ENCODE measurements at regions not wholly inside any gene's neighbourhood (a gene's known extent, or its start where the extent isn't known, plus 50 kb on each side); places are given as distances from the start of the nearest gene placed in this dataset.
"Not testable (repeated sequence)": the region's sequence is repeated elsewhere in the genome, so short reads cannot be mapped to it uniquely, and the experiment has no call there.

DNA sequence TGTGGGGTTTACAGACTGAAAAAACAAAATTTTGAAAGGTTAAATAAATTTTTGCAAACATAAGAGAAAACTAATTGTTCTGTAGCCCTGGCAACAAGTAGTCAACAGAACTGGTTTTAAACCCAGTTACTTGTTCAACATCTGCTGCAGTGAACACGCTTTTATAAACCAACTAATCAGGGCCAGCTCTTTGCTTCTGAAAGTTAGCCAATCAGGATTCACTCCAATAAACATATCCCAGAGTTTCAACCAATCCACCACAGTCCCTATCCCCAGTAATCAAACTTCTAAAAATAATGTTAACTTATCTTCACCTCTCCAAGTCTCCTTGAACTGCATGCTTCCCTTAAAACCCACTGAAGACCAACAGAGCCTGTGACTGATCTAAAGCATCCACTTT lies 306.6 kb downstream of the CTH start:
- H3K27me3 ChIP-seq, result no peaks in the 10 kb centered on the region
- no peaks in the 10 kb centered on the region for H3K9me3 ChIP-seq
- WGBS, 2 donors, result 69 to 70% methylated on average over 1 of the region's 1 CpG
- no peak overlapping the region for H3K27ac ChIP-seq
- no peak for TF ChIP-seq POLR2A (IDR thresholded peaks at IDR 0.05)
- TF ChIP-seq, protein P1, sequence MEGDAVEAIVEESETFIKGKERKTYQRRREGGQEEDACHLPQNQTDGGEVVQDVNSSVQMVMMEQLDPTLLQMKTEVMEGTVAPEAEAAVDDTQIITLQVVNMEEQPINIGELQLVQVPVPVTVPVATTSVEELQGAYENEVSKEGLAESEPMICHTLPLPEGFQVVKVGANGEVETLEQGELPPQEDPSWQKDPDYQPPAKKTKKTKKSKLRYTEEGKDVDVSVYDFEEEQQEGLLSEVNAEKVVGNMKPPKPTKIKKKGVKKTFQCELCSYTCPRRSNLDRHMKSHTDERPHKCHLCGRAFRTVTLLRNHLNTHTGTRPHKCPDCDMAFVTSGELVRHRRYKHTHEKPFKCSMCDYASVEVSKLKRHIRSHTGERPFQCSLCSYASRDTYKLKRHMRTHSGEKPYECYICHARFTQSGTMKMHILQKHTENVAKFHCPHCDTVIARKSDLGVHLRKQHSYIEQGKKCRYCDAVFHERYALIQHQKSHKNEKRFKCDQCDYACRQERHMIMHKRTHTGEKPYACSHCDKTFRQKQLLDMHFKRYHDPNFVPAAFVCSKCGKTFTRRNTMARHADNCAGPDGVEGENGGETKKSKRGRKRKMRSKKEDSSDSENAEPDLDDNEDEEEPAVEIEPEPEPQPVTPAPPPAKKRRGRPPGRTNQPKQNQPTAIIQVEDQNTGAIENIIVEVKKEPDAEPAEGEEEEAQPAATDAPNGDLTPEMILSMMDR (IDR thresholded peaks at IDR 0.05), result no peak
- intact Hi-C loops (cut with DNase I), result no loop called here
- no peak for DNase-seq
- H3K36me3 ChIP-seq, result no peaks in the 10 kb centered on the region
- H3K4me3 ChIP-seq (replicated peaks in 1 of 3), result no peak overlapping the region
- no peaks in the 10 kb centered on the region for H3K4me1 ChIP-seq

DNA sequence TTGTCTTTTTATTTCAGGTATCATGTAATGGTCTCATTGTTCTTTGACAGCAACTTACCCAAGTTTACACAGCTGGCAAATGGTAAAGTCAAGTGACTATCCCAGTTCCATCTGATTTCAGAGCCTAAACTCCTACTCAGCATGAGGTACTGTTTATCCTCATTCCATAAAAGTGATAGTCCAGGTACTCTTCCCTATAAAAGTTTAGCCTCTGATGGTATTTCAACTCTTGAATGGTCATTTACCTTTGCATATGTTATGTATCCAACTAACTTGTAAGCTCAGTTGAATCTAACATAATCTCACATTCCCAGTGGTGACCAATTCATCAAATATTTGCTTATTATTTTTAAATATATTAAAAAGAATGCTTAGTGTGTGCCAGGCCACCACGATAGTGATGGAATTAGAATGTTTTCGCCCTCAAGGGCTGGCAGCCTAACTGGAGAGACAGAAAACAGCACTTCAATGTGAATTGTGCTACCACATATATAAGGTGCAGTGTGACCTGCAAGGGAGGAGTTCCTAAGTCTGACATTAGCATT lies 307.1 kb downstream of the CTH start:
- H3K27ac ChIP-seq, result no peak overlapping the region
- H3K4me1 ChIP-seq, result no peaks in the 10 kb centered on the region
- H3K36me3 ChIP-seq, result no peaks in the 10 kb centered on the region
- no peak for DNase-seq
- H3K27me3 ChIP-seq, result no peaks in the 10 kb centered on the region
- TF ChIP-seq POLR2A (IDR thresholded peaks at IDR 0.05), result no peak
- intact Hi-C loops (cut with DNase I), result no loop called here
- no peaks in the 10 kb centered on the region for H3K9me3 ChIP-seq
- no peak overlapping the region for H3K4me3 ChIP-seq (replicated peaks in 1 of 3)
- whole genome bisulfite sequencing, 2 donors, result 63 to 75% methylated on average over 2 of the region's 2 CpGs

DNA sequence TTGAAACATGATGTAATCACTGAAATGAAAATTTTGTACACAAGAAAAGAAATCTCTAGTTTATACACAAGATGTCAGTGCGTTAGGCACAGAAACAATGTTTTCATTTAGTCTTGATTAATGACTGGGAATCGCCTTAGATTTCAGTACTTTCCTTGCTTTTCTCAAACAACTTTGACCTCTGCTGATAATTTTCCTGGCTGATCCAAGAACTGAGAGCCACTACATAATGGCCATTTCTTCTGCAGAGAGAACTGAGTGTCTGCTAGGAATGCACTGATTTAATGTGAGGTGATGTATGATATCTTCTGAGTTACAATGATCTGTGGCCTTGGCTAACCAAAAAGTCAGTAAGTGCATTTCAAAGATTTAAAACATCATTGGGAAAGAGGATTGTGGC lies 308.1 kb downstream of the CTH start:
- Histone ChIP-seq H3K4me3 (replicated peaks in 1 of 3) (no peak overlapping the region), H3K9me3 (no peaks in the 10 kb centered on the region), H3K36me3 (no peaks in the 10 kb centered on the region), H3K27me3 (no peaks in the 10 kb centered on the region), H3K27ac (no peak overlapping the region), H3K4me1 (no peaks in the 10 kb centered on the region)
- intact Hi-C loops (cut with DNase I), result no loop called here
- no peak for DNase-seq
- 79 to 80% methylated on average over 2 of the region's 2 CpGs for WGBS, 2 donors
- no peak for TF ChIP-seq POLR2A (IDR thresholded peaks at IDR 0.05)
- TF ChIP-seq, protein P1 (IDR thresholded peaks at IDR 0.05), result no peak

DNA sequence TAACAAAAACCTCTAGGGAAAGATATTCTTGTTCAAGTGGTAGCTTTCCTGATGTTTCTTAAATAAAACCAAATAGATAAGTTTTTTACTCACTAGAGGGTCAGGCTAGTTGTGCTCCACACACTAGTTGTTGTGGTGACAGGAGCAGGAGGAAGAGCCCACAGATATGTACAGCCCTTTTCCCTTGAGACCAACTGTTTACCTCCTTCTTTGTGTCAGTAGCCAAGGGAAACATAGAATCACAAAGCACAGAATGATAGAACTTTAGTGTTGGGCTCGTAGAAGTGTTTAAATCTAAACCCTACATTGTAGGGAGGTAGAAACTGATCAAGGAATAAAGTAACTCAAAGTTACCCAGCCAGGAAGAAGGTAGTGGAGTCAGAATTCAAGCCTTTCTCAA lies 309.0 kb downstream of the CTH start:
- DNase-seq, result no peak
- Histone ChIP-seq H3K4me1 (no peaks in the 10 kb centered on the region), H3K36me3 (no peaks in the 10 kb centered on the region), H3K27ac (no peak overlapping the region), H3K9me3 (no peaks in the 10 kb centered on the region), H3K4me3 (replicated peaks in 1 of 3) (no peak overlapping the region), H3K27me3 (no peaks in the 10 kb centered on the region)
- intact Hi-C loops (cut with DNase I), result no loop called here
- TF ChIP-seq POLR2A (IDR thresholded peaks at IDR 0.05), result no peak
- WGBS, 2 donors, result 58 to 79% methylated on average over 1 of the region's 1 CpG

DNA sequence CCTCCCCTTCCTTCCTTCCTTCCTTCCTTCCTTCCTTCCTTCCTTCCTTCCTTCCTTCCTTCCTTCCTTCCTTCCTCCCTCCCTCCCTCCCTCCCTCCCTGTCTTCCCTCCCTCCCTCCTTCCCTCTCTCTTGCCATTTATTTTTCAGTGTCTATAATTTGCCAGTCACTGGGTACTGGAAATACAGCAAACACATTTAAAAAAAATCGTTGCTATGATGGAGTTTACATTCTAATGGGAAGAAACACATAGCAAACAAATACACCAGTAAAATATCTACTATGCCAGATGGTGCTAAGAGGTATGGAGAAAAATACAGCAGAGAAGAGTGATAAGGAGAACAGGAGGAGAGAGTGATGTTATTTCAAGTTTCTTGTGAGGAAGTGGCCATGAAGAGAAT lies 309.5 kb downstream of the CTH start:
- intact Hi-C loops (cut with DNase I), result no loop called here
- WGBS, 2 donors, result 78 to 87% methylated on average over 1 of the region's 1 CpG
- no peaks in the 10 kb centered on the region for H3K9me3 ChIP-seq
- H3K36me3 ChIP-seq, result no peaks in the 10 kb centered on the region
- no peak overlapping the region for H3K4me3 ChIP-seq (replicated peaks in 1 of 3)
- DNase-seq, result no peak
- no peaks in the 10 kb centered on the region for H3K27me3 ChIP-seq
- no peaks in the 10 kb centered on the region for H3K4me1 ChIP-seq
- no peak for TF ChIP-seq POLR2A (IDR thresholded peaks at IDR 0.05)
- TF ChIP-seq, protein P1 (IDR thresholded peaks at IDR 0.05), result no peak
- no peak overlapping the region for H3K27ac ChIP-seq

DNA sequence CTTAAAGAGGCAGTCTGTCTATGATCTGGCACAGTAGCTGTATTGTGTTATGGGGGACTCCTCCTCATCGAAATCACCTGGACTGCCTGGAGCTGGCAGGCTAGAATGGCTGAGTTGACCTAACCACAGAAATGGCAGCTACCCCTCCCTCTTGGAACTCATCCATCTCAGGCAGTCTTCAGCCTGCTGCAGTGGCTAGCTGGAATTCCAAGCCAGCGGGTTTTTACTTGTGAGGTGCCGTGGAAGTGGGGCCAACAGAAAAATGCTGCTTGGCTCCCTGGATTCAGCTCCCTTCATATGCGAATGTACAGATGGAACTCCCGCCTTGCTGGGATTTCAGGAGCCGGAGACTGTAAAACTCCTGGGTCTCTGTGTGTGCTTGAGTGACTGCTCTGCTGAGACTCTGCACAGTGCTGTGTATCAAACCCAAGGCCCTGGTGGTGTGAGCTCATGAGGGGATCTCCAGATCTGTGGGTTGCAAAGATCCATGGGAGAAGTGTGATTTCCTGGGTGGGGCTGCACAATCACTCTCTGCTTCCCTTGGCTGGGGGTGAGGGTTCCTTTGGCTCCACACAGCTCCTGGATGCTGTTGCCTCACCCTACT lies 316.9 kb downstream of the CTH start:
- Histone ChIP-seq H3K4me3 (replicated peaks in 1 of 3) (no peak overlapping the region), H3K4me1 (no peaks in the 10 kb centered on the region), H3K36me3 (no peaks in the 10 kb centered on the region), H3K27ac (no peak overlapping the region), H3K9me3 (no peaks in the 10 kb centered on the region), H3K27me3 (no peaks in the 10 kb centered on the region)
- intact Hi-C loops (cut with DNase I), result no loop called here
- TF ChIP-seq POLR2A (IDR thresholded peaks at IDR 0.05), result no peak
- TF ChIP-seq, protein P1 (IDR thresholded peaks at IDR 0.05), result no peak
- no peak for DNase-seq
- WGBS, 2 donors, result 70 to 96% methylated on average over 3 to 6 of the region's 6 CpGs

DNA sequence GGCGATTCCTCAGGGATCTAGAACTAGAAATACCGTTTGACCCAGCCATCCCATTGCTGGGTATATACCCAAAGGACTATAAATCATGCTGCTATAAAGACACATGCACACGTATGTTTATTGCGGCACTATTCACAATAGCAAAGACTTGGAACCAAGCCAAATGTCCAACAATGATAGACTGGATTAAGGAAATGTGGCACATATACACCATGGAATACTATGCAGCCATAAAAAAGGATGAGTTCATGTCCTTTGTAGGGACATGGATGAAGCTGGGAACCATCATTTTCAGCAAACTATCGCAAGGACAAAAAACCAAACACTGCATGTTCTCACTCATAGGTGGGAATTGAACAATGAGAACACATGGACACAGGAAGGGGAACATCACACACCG lies 311.1 kb downstream of the PTGER3 start:
- H3K4me1 ChIP-seq; H3K27ac ChIP-seq; H3K4me3 ChIP-seq (replicated peaks in 1 of 3); intact Hi-C loops (cut with DNase I); H3K27me3 ChIP-seq; H3K36me3 ChIP-seq; H3K9me3 ChIP-seq; DNase-seq: not testable (repeated sequence)
- WGBS, 2 donors, result 88 to 91% methylated on average over 6 of the region's 6 CpGs

Measured in thyroid gland (tissue), 4 donors.